Astrocyte (in vitro differentiated cells and primary cell): ENCODE measurements at regions not wholly inside any gene's neighbourhood (a gene's known extent, or its start where the extent isn't known, plus 50 kb on each side); places are given as distances from the start of the nearest gene placed in this dataset.

Experiments used
- EZH2 ChIP-seq: IDR thresholded peaks from 2 replicates; pipeline ENCODE4 v1.6.1; 2012; ENCODE audit warnings: mild to moderate bottlenecking, low read length, inconsistent platforms; ENCODE audit not compliant: insufficient read depth
- TF ChIP-seq, protein P1 (sequence below): IDR thresholded peaks from 2 replicates; pipeline ENCODE4 v1.5.1; 2011; ENCODE audit warnings: low read depth, mild to moderate bottlenecking, inconsistent platforms, low read length, moderate library complexity; ENCODE audit not compliant: insufficient read depth

- TF ChIP-seq, protein P1, sequence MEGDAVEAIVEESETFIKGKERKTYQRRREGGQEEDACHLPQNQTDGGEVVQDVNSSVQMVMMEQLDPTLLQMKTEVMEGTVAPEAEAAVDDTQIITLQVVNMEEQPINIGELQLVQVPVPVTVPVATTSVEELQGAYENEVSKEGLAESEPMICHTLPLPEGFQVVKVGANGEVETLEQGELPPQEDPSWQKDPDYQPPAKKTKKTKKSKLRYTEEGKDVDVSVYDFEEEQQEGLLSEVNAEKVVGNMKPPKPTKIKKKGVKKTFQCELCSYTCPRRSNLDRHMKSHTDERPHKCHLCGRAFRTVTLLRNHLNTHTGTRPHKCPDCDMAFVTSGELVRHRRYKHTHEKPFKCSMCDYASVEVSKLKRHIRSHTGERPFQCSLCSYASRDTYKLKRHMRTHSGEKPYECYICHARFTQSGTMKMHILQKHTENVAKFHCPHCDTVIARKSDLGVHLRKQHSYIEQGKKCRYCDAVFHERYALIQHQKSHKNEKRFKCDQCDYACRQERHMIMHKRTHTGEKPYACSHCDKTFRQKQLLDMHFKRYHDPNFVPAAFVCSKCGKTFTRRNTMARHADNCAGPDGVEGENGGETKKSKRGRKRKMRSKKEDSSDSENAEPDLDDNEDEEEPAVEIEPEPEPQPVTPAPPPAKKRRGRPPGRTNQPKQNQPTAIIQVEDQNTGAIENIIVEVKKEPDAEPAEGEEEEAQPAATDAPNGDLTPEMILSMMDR, result no peak
- TF ChIP-seq EZH2, result no peak
Measured at GRCh38 chr11:98842187-98842586, 178.6 kb upstream of the CNTN5 start.
